ENCODE measurements at regions not wholly inside any gene's neighbourhood (a gene's known extent, or its start where the extent isn't known, plus 50 kb on each side); places are given as distances from the start of the nearest gene placed in this dataset.

DNA sequence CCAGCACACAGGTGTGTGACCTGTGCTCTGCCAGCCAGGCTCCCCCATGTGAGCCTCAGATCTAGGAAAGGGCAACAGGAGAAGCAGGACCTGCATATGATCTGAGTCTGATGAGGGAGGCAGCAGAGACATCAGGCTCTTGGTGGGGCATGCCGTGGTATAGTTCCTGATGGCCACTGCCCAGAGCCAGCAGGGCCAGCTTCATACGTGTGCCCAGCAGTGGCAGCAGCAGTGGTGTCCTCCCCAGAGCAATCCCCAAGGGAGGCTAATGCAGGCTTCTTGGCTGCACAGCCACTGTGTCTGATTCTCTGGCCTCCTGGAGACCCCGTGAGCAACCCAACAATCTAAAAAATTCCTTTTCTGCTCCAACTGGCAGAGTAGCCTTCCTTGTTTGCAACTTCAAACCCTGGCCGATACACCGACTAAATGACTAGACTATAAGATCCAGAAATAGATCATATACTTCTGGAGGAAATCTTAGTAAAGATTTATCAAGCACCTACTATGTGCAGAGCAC is 230.6 kb upstream of the ZMIZ1 start:
- H3K36me3 Mint-ChIP-seq, result no peaks in the 10 kb centered on the region
- DNase-seq, result no peak
- H3K27ac Mint-ChIP-seq, result no peak overlapping the region
- H3K4me1 Mint-ChIP-seq, result no peaks in the 10 kb centered on the region
- no peak overlapping the region for H3K4me3 Mint-ChIP-seq
- H3K27me3 Mint-ChIP-seq, result peaks cover 6% of the 10 kb centered on the region
- H3K9me3 Mint-ChIP-seq, result peaks cover 2% of the 10 kb centered on the region

DNA sequence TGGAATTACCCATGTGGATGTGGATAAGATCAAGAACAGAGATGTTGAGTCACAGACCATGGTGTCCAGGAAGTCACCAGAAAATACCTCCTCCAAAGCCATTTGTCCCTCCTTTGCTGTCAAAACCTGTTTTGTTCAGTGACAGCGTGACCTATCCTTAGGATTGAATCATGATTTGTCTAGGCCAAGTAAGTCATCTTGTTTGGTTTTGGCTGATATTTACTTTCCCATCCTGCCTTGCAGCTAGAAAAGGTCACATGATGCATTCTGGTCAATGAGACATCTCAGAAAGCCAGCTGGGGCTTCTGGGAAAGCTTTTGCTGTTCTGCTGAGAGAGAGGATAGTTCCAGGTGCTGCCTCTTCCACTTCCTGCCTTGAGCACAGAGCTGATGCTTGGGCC is 225.3 kb upstream of the ZMIZ1 start:
- Mint-ChIP-seq H3K4me3 (no peak overlapping the region), H3K36me3 (no peaks in the 10 kb centered on the region), H3K27ac (no peak overlapping the region), H3K9me3 (no peaks in the 10 kb centered on the region), H3K27me3 (no peaks in the 10 kb centered on the region), H3K4me1 (no peaks in the 10 kb centered on the region)
- DNase-seq, result no peak

DNA sequence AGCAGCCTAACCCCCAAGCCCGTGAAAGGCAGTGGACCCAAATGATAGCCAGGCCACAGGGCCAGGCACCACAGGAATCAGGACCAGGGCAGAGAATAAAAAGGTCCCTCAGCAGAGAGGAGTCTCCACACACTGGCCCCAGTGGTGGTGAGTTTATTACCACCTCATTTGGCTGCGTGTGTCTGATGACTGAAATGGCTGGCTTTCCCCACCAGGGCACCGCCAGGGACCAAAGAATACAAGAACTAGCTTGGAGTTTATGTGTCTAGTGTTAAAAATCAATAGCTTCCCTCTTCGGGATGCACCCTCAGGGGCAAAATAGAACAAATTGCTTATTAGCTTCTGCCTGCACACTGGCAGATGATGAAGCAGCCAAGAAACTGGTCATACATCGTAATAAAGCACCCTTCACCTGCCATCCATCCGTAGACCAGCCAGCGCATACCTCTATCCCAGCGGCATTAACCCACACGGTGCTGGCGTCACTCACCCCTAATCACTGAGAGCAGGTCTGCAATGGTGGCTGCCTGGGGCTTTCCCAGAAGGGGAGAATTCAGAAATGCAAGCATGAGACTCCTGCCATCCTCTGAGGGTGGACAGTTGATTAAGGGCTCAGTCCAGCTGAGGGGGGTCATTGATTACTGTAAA is 223.7 kb upstream of the ZMIZ1 start:
- Mint-ChIP-seq H3K36me3 (no peaks in the 10 kb centered on the region), H3K27ac (no peak overlapping the region), H3K9me3 (no peaks in the 10 kb centered on the region), H3K4me3 (no peak overlapping the region), H3K4me1 (no peaks in the 10 kb centered on the region), H3K27me3 (no peaks in the 10 kb centered on the region)
- DNase-seq, result no peak

DNA sequence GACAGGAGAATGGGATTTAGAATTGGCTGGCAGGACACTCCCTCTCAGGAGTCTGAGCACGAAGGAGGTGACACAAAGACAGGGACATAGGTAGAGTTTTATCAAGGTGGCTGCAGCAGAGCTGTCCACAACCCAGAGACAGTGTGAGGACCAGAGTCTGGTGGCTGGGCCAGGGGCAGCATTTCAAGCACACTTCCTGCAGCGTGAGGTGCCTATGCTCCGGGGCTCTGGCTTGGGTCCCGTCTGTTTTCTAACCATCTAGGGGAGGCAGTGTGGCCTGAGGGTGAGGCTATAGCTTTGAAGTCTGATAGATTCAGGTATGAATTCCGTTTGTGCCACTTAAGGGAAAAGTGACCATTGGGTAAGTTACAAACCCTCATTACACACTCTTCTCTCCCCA is 222.7 kb upstream of the ZMIZ1 start:
- no peaks in the 10 kb centered on the region for H3K4me1 Mint-ChIP-seq
- H3K27ac Mint-ChIP-seq, result no peak overlapping the region
- no peaks in the 10 kb centered on the region for H3K36me3 Mint-ChIP-seq
- no peak for DNase-seq
- H3K9me3 Mint-ChIP-seq, result no peaks in the 10 kb centered on the region
- H3K27me3 Mint-ChIP-seq, result no peaks in the 10 kb centered on the region
- no peak overlapping the region for H3K4me3 Mint-ChIP-seq

DNA sequence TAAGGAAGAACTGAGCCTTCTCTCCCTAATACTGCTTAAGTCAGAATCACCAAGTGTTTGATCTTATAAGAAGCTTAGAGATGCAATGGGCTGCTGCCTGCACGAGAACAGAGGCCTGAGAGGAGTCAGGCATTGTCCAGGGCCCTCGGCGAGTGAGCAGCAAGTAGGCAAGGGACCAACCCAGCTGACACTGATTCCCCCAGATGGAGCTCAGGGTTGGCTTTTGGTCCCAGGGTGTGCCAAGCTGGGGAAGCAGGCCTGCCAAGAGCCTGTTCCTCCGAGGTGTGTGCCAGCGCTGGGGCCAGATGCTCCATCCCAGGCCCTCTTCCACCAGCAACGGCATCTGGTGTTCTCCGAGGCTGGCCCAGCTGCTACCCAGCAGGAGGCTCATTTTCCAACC is 222.0 kb upstream of the ZMIZ1 start:
- no peaks in the 10 kb centered on the region for H3K27me3 Mint-ChIP-seq
- H3K27ac Mint-ChIP-seq, result no peak overlapping the region
- no peaks in the 10 kb centered on the region for H3K36me3 Mint-ChIP-seq
- no peak overlapping the region for H3K4me3 Mint-ChIP-seq
- DNase-seq, result no peak
- no peaks in the 10 kb centered on the region for H3K4me1 Mint-ChIP-seq
- no peaks in the 10 kb centered on the region for H3K9me3 Mint-ChIP-seq

DNA sequence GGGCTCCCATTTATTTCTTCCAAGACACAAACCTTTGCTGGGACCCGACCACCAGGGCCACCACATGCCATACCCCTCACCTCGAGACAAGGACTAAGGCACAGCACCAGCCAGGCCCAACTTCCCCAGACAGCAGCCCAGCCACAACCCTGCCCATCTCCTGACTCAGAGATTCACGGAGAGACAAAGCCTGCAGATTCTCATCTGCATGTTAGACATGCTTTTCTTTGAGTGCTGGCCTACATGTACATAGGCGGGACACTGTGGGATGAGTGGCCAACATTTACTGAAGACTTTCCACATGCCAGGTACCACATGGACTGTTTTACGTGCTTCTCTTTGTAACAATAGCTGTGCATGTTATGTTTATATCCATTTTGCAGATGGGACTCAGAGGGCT is 221.3 kb upstream of the ZMIZ1 start:
- Mint-ChIP-seq H3K4me3 (no peak overlapping the region), H3K36me3 (no peaks in the 10 kb centered on the region), H3K4me1 (no peaks in the 10 kb centered on the region), H3K9me3 (no peaks in the 10 kb centered on the region), H3K27me3 (no peaks in the 10 kb centered on the region), H3K27ac (no peak overlapping the region)
- no peak for DNase-seq

DNA sequence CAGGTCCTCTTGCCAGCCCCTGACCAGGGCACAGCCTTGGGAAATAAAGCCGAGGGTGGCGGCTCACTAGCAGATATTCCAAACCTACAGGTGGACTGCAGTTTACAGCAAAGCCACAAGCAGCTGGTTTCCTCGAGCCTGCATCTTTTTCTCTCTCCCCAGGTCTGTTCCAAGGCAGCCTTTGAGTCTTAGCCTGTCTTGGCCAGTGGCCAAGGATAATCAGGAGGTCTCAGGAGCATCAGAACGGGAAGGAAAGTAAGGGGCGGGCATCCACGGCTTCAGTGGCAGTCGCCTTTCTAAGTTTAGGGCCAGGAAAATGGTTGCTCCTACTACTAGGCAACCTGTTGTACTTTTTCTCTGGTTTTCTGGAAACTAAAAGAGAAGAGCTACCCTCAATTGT is 219.7 kb upstream of the ZMIZ1 start:
- Mint-ChIP-seq H3K36me3 (no peaks in the 10 kb centered on the region), H3K27ac (peak overlapping the region; percentile 25), H3K4me1 (no peaks in the 10 kb centered on the region), H3K9me3 (no peaks in the 10 kb centered on the region), H3K4me3 (no peak overlapping the region), H3K27me3 (no peaks in the 10 kb centered on the region)
- no peak for DNase-seq

DNA sequence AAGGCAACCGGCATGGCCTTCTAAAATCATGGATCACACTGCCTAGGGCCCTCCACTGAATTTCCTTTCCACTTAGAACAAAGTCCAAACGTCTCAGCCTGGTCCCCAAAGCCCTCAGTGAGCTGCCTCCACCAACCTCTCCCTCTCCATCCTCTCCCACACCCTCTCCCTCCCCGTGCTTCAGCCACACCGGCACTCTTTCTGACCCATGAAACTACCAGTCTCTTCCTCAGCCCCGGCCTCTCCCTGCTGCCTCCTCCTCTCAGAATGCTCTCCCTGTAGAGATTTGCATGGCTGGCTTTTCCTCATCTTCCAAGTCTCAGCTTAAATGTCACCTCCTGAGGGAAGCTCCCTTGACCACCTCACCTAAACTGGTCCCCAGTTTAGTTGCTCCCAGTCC is 219.0 kb upstream of the ZMIZ1 start:
- no peaks in the 10 kb centered on the region for H3K4me1 Mint-ChIP-seq
- no peaks in the 10 kb centered on the region for H3K27me3 Mint-ChIP-seq
- no peak overlapping the region for H3K4me3 Mint-ChIP-seq
- H3K9me3 Mint-ChIP-seq, result no peaks in the 10 kb centered on the region
- no peak for DNase-seq
- no peak overlapping the region for H3K27ac Mint-ChIP-seq
- no peaks in the 10 kb centered on the region for H3K36me3 Mint-ChIP-seq

DNA sequence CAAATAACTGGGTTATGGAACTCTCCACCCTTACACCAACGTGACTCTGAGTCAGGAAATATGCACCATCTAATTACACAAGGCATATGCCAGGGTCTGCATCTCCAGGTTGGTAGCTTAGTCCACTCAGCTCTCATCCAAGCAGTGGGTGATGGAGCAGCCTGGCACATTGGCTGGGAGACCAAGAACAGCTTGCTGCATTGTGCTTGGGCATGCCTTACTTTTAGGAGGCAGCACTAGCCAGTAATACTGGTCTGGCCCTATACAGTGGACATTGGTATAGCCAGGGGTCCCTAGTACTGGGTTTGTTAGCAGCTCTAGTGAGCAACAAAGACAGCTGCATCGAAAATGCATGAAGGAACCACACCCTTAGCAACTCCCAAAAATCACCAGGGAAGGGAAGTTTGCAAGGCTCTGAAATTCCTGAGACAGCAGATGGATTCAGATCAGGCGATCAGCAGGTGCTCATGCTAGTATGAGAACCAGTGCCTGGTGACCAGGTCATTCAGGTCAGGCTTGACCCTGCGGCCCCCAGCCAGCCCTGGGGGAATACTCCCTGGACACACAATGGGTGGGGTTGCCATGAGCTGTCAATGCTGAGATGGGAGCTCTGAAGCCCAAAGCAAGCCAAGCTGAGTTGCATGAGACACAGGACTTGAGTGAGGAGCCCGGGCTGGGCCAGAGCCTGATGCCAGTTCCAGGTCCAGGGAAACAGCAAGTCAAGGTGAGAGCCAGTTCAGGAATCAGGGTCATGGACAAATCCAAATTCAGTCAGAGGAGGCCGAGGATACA is 217.9 kb upstream of the ZMIZ1 start:
- Mint-ChIP-seq H3K9me3 (no peaks in the 10 kb centered on the region), H3K36me3 (no peaks in the 10 kb centered on the region), H3K4me1 (no peaks in the 10 kb centered on the region), H3K27ac (no peak overlapping the region), H3K27me3 (no peaks in the 10 kb centered on the region), H3K4me3 (no peak overlapping the region)
- DNase-seq, result no peak

DNA sequence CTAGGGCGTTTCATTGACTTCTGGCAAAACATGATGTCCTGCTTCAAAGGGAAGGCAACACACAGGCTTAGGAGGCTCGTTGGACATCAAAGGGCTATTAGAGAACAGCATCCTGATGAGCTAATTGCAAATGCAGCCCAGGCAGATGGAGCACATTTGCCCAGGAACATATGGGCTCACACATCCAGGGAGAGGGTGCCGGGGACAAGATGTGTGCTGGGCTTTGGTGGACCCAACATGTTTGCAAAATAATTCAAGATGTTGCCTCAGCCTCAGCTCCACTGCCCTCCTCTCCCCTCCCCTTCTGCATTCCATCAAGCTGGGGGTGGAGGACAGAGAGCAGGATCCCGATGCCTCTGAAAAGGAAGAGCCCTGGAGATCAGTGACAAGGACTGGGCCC is 217.1 kb upstream of the ZMIZ1 start:
- no peaks in the 10 kb centered on the region for H3K36me3 Mint-ChIP-seq

DNA sequence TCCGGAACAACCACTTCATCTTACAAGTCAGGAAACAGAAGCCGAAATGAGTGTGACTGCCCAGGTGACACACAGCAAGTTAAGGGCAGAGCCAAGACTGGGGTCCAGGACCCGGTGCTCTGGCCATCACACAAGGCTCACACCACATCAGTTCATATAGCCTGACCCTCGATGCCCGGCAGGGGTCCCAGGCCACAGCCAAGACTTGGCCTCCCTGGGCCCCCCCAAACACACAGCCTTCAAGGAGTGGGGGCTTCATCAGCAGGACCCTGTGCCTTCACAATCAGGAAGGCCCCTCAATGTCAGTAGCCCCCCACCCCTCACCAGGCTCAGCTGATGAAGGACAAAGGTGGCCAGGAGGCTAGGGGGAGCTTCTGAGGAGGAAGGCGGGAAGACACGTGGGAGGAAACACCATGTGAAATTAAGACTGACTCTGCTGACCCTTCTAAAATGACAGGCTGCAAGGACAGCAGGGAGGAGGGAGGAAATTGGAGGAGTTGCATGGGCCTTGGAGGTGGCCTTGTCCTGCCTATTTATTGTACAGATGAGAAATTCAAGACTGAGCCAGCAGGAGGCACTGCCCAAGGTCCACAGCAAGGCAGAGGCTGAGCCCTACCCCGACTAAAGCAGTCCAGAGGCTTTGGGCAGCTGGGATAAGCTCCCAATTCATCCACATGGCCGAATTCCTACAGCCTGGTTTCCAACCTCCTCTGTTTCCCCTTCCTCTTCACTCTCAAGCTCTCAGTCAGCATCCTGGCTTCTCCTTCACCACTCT is 216.1 kb upstream of the ZMIZ1 start:
- H3K27me3 Mint-ChIP-seq, result no peaks in the 10 kb centered on the region

More for the DNA sequence above, 217.1 kb upstream of the ZMIZ1 start:
- no peaks in the 10 kb centered on the region for H3K4me1 Mint-ChIP-seq
- H3K9me3 Mint-ChIP-seq, result no peaks in the 10 kb centered on the region
- no peak overlapping the region for H3K27ac Mint-ChIP-seq
- DNase-seq, result no peak
- no peak overlapping the region for H3K4me3 Mint-ChIP-seq
- H3K27me3 Mint-ChIP-seq, result no peaks in the 10 kb centered on the region

DNA sequence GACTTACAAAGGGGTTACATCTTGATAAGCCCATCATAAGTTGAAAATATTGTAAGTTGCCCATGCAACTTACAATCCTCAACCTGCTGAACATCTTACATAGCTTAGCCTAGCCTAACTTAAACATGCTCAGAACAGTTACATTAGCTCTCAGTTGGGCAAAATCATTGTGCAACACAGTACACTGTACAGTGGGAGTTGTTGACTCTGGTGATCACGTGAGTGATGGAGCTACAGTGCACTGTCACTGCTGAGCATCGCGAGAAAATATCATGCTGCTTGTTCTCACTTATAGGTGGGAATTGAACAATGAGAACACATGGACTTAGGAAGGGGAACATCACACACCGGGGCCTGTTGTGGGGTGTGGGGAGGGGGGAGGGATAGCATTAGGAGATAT is 214.9 kb upstream of the ZMIZ1 start:
- DNase-seq, result no peak
- H3K27ac Mint-ChIP-seq, result peak overlapping the region; percentile 43
- H3K9me3 Mint-ChIP-seq, result no peaks in the 10 kb centered on the region
- no peaks in the 10 kb centered on the region for H3K27me3 Mint-ChIP-seq
- no peaks in the 10 kb centered on the region for H3K4me1 Mint-ChIP-seq
- no peak overlapping the region for H3K4me3 Mint-ChIP-seq
- no peaks in the 10 kb centered on the region for H3K36me3 Mint-ChIP-seq

More for the DNA sequence above, 216.1 kb upstream of the ZMIZ1 start:
- Mint-ChIP-seq H3K9me3 (no peaks in the 10 kb centered on the region), H3K4me3 (no peak overlapping the region), H3K27ac (peak overlapping the region; percentile 9), H3K36me3 (no peaks in the 10 kb centered on the region), H3K4me1 (no peaks in the 10 kb centered on the region)
- peak; percentile 7 for DNase-seq

DNA sequence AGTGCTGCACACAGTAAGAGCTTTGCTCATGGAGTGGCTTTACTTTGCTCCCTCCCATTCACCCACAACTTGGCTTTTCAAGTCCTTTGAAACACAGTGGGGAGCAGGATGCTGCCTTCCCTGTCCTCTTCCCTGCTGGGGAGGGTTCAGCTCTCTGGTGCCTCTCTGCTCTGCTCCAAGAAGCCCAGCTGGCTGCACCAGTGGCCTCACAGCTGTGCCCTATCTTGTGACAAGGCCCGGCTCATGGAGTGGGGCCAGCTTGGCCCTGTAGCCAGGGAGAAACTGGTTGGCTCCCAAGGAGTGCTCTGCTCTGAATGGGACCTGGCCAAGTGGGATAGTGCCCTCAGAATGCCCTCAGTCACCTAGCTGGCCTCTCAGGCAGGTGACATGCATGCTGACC is 212.3 kb upstream of the ZMIZ1 start:
- Mint-ChIP-seq H3K27ac (no peak overlapping the region), H3K9me3 (no peaks in the 10 kb centered on the region), H3K36me3 (no peaks in the 10 kb centered on the region), H3K4me1 (peaks cover 4% of the 10 kb centered on the region), H3K4me3 (no peak overlapping the region), H3K27me3 (no peaks in the 10 kb centered on the region)
- DNase-seq, result no peak

DNA sequence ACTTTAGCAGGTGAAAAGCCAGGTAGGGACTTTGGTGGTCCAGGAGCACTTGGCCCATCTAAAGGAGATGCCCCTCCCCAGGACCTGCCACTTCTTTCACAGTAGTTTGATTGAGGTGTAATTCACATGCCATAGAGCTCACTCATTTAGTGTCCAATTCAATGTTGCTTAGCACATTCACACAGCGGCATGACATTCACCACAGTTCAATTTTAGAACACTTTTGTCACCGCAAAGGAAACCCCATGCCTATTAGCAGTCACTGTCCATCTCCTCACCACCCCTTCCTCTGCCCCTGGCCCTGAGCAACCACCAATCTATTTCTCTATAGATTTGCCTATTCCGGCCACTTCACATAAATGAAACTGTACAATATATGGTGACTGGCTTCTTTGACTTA is 211.6 kb upstream of the ZMIZ1 start:
- no peak for DNase-seq
- Mint-ChIP-seq H3K27ac (no peak overlapping the region), H3K27me3 (no peaks in the 10 kb centered on the region), H3K4me3 (no peak overlapping the region), H3K9me3 (no peaks in the 10 kb centered on the region), H3K4me1 (peaks cover 4% of the 10 kb centered on the region), H3K36me3 (no peaks in the 10 kb centered on the region)

DNA sequence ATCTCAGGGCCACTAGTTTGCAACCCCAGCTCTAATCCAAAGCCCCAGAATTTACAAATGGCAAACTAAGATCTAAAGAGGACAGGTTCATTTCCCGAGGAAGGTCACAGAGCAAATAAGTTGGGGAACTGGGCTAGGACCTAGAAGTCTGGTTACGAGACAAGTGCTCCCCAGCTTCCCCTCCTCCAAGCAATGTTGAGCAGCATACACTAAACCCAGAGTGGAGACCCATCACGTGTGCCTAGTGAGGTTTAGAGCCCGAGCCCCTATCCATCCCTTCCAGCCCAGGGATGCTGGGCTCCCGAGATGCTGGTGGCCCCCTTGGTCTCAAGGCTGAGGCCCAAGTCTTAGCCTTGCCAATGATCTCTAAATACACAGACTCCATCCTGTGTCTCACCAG is 209.5 kb upstream of the ZMIZ1 start:
- Mint-ChIP-seq H3K4me1 (peaks cover 4% of the 10 kb centered on the region), H3K36me3 (no peaks in the 10 kb centered on the region), H3K27me3 (no peaks in the 10 kb centered on the region), H3K27ac (no peak overlapping the region), H3K9me3 (no peaks in the 10 kb centered on the region), H3K4me3 (no peak overlapping the region)
- no peak for DNase-seq

Data from activated naive CD8-positive, alpha-beta T cell treated with anti-CD3 and anti-CD28 coated beads for 36 hours (primary cell).